ENCODE measurements at regions not wholly inside any gene's neighbourhood (a gene's known extent, or its start where the extent isn't known, plus 50 kb on each side); places are given as distances from the start of the nearest gene placed in this dataset.

GRCh38 chr9:7408845-7409244 is 390.7 kb downstream of the DMAC1 start:
- Histone ChIP-seq H4K20me1 (ENCODE audit: insufficient read depth, low read length) (peaks cover 8% of the 10 kb centered on the region; the same call in 1 of the 2 replicates), H3K4me2 (ENCODE audit: low read length) (no peak overlapping the region), H3K27ac (ENCODE audit: low read length) (no peak overlapping the region), H3K4me3 (ENCODE audit: low read length) (no peak overlapping the region), H3K36me3 (replicated peaks; ENCODE audit: low read depth, low read length) (no peaks in the 10 kb centered on the region), H3K79me2 (ENCODE audit: low read length) (no peaks in the 10 kb centered on the region), H3K4me1 (ENCODE audit: low read length) (peaks cover 14% of the 10 kb centered on the region), H3K9ac (ENCODE audit: low read length) (no peak overlapping the region), H2AFZ (ENCODE audit: low read depth, low read length) (no peak overlapping the region), H3K9me3 (ENCODE audit: insufficient read depth, low read length) (no peaks in the 10 kb centered on the region), H3K27me3 (ENCODE audit: low read depth, low read length) (peaks cover 65% of the 10 kb centered on the region)
- TF ChIP-seq EZH2phosphoT487 (IDR thresholded peaks at IDR 0.05; ENCODE audit: low read depth): no peak
- TF ChIP-seq, protein P1, sequence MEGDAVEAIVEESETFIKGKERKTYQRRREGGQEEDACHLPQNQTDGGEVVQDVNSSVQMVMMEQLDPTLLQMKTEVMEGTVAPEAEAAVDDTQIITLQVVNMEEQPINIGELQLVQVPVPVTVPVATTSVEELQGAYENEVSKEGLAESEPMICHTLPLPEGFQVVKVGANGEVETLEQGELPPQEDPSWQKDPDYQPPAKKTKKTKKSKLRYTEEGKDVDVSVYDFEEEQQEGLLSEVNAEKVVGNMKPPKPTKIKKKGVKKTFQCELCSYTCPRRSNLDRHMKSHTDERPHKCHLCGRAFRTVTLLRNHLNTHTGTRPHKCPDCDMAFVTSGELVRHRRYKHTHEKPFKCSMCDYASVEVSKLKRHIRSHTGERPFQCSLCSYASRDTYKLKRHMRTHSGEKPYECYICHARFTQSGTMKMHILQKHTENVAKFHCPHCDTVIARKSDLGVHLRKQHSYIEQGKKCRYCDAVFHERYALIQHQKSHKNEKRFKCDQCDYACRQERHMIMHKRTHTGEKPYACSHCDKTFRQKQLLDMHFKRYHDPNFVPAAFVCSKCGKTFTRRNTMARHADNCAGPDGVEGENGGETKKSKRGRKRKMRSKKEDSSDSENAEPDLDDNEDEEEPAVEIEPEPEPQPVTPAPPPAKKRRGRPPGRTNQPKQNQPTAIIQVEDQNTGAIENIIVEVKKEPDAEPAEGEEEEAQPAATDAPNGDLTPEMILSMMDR (IDR thresholded peaks at IDR 0.05; ENCODE audit: low read depth, low read length): no peak

DNA sequence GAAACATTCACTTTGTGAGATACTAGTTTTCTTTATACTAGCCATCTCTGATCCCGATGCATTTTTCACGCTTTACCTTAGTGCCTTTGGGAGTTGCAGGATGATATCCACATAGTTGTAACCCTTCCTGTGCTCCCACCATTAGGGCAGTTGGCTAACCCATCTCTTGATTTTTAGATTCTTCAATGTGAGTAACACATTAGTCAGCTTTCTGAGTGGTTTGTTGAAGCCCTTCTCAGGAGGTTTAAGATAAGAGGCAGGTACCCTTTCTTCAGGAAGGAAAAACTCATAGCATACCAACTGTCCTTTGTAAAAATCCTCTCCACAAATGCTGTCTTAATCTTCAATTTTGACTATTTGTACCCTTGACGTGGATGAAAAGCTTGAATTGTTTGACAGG is 392.3 kb downstream of the DMAC1 start:
- no peak overlapping the region for H3K9ac ChIP-seq (ENCODE audit: low read length)

GRCh38 chr9:7405924-7406604 is 393.5 kb downstream of the DMAC1 start:
- H3K4me2 ChIP-seq (ENCODE audit: low read length): peak overlapping the region; percentile 23
- H2AFZ ChIP-seq (ENCODE audit: low read depth, low read length): no peak overlapping the region
- H3K27ac ChIP-seq (ENCODE audit: low read length): no peak overlapping the region
- H3K36me3 ChIP-seq (replicated peaks; ENCODE audit: low read depth, low read length): no peaks in the 10 kb centered on the region
- H3K9me3 ChIP-seq (ENCODE audit: insufficient read depth, low read length): no peaks in the 10 kb centered on the region
- H3K27me3 ChIP-seq (ENCODE audit: low read depth, low read length): peaks cover 79% of the 10 kb centered on the region
- H4K20me1 ChIP-seq (ENCODE audit: insufficient read depth, low read length): peaks cover 12% of the 10 kb centered on the region; the same call in 1 of the 2 replicates
- H3K79me2 ChIP-seq (ENCODE audit: low read length): no peaks in the 10 kb centered on the region
- no peak overlapping the region for H3K4me3 ChIP-seq (ENCODE audit: low read length)
- no peak for TF ChIP-seq EZH2phosphoT487 (IDR thresholded peaks at IDR 0.05; ENCODE audit: low read depth)
- TF ChIP-seq, protein P1 (IDR thresholded peaks at IDR 0.05; ENCODE audit: low read depth, low read length): no peak
- peaks cover 14% of the 10 kb centered on the region for H3K4me1 ChIP-seq (ENCODE audit: low read length)
- H3K9ac ChIP-seq (ENCODE audit: low read length): no peak overlapping the region

More for the DNA sequence above, 392.3 kb downstream of the DMAC1 start:
- H3K9me3 ChIP-seq (ENCODE audit: insufficient read depth, low read length): no peaks in the 10 kb centered on the region
- no peak overlapping the region for H3K27ac ChIP-seq (ENCODE audit: low read length)
- H4K20me1 ChIP-seq (ENCODE audit: insufficient read depth, low read length): peaks cover 10% of the 10 kb centered on the region; the same call in 1 of the 2 replicates
- H3K79me2 ChIP-seq (ENCODE audit: low read length): no peaks in the 10 kb centered on the region
- no peaks in the 10 kb centered on the region for H3K36me3 ChIP-seq (replicated peaks; ENCODE audit: low read depth, low read length)
- no peak for TF ChIP-seq EZH2phosphoT487 (IDR thresholded peaks at IDR 0.05; ENCODE audit: low read depth)
- TF ChIP-seq, protein P1 (IDR thresholded peaks at IDR 0.05; ENCODE audit: low read depth, low read length): no peak
- H2AFZ ChIP-seq (ENCODE audit: low read depth, low read length): no peak overlapping the region
- no peak overlapping the region for H3K4me3 ChIP-seq (ENCODE audit: low read length)
- peaks cover 77% of the 10 kb centered on the region for H3K27me3 ChIP-seq (ENCODE audit: low read depth, low read length)
- no peak overlapping the region for H3K4me2 ChIP-seq (ENCODE audit: low read length)
- peaks cover 14% of the 10 kb centered on the region for H3K4me1 ChIP-seq (ENCODE audit: low read length)

- Histone ChIP-seq H3K4me2 (ENCODE audit: low read length) (no peak overlapping the region), H3K9ac (ENCODE audit: low read length) (no peak overlapping the region), H3K79me2 (ENCODE audit: low read length) (no peaks in the 10 kb centered on the region), H2AFZ (ENCODE audit: low read depth, low read length) (no peak overlapping the region), H3K9me3 (ENCODE audit: insufficient read depth, low read length) (no peaks in the 10 kb centered on the region), H3K36me3 (replicated peaks; ENCODE audit: low read depth, low read length) (no peaks in the 10 kb centered on the region), H3K4me1 (ENCODE audit: low read length) (peaks cover 14% of the 10 kb centered on the region), H3K4me3 (ENCODE audit: low read length) (no peak overlapping the region), H3K27me3 (ENCODE audit: low read depth, low read length) (peaks cover 79% of the 10 kb centered on the region), H3K27ac (ENCODE audit: low read length) (no peak overlapping the region), H4K20me1 (ENCODE audit: insufficient read depth, low read length) (peaks cover 12% of the 10 kb centered on the region; the same call in 1 of the 2 replicates)
- TF ChIP-seq, protein P1 (IDR thresholded peaks at IDR 0.05; ENCODE audit: low read depth, low read length): no peak
- no peak for TF ChIP-seq EZH2phosphoT487 (IDR thresholded peaks at IDR 0.05; ENCODE audit: low read depth)
These were observed 395.6 kb downstream of the DMAC1 start for GRCh38 chr9:7403839-7404487.

Measured in OCI-LY3 (cell line).